ENCODE measurements at regions not wholly inside any gene's neighbourhood (a gene's known extent, or its start where the extent isn't known, plus 50 kb on each side); places are given as distances from the start of the nearest gene placed in this dataset.

- TF ChIP-seq CTCF (IDR thresholded peaks at IDR 0.05; ENCODE audit: low read depth, low read length), result no peak
- Histone ChIP-seq H3K4me3 (ENCODE audit: low read depth, low read length) (no peak overlapping the region), H3K9me3 (ENCODE audit: control insufficient read depth, insufficient read depth, low read length) (no peaks in the 10 kb centered on the region), H3K27me3 (ENCODE audit: control insufficient read depth, insufficient read depth, low read length) (peaks cover 4% of the 10 kb centered on the region), H3K27ac (ENCODE audit: low read depth, low read length) (no peak overlapping the region)
- CTCF ChIA-PET, result interaction anchor here (0.5 to 3.0 kb wide), 4 partner anchors 12 to 125 kb away, joined by 3 to 10 read pairs (median 4); no protein-coding TSS in a partner anchor
- POLR2A ChIA-PET, result no interaction called here
- no peak for DNase-seq (ENCODE audit: low read depth, low spot score)
Observed at GRCh38 chr22:22703203-22703570, 58.8 kb downstream of the GGTLC2 start.

GRCh38 chr22:22703715-22704114 lies 59.3 kb downstream of the GGTLC2 start:
- no peak for DNase-seq (ENCODE audit: low read depth, low spot score)
- Histone ChIP-seq H3K9me3 (ENCODE audit: control insufficient read depth, insufficient read depth, low read length) (no peaks in the 10 kb centered on the region), H3K27me3 (ENCODE audit: control insufficient read depth, insufficient read depth, low read length) (peaks cover 5% of the 10 kb centered on the region), H3K4me3 (ENCODE audit: low read depth, low read length) (no peak overlapping the region), H3K27ac (ENCODE audit: low read depth, low read length) (no peak overlapping the region)
- ChIA-PET POLR2A (no interaction called here), CTCF (interaction anchor here (0.6 to 3.0 kb wide), 4 partner anchors 12 to 41 kb away, joined by 3 to 10 read pairs (median 4); no protein-coding TSS in a partner anchor)
- TF ChIP-seq CTCF (IDR thresholded peaks at IDR 0.05; ENCODE audit: low read depth, low read length), result no peak

- H3K27me3 ChIP-seq (ENCODE audit: control insufficient read depth, insufficient read depth, low read length), result peaks cover 5% of the 10 kb centered on the region
- H3K4me3 ChIP-seq (ENCODE audit: low read depth, low read length), result no peak overlapping the region
- H3K9me3 ChIP-seq (ENCODE audit: control insufficient read depth, insufficient read depth, low read length), result no peaks in the 10 kb centered on the region
- no peak for DNase-seq (ENCODE audit: low read depth, low spot score)
- no peak overlapping the region for H3K27ac ChIP-seq (ENCODE audit: low read depth, low read length)
- CTCF ChIA-PET, result interaction anchor here (0.6 to 3.0 kb wide), 3 partner anchors 13 to 38 kb away, joined by 3 to 10 read pairs (median 3); no protein-coding TSS in a partner anchor
- no peak for TF ChIP-seq CTCF (IDR thresholded peaks at IDR 0.05; ENCODE audit: low read depth, low read length)
- POLR2A ChIA-PET, result no interaction called here
Observed at GRCh38 chr22:22704156-22704946, 59.9 kb downstream of the GGTLC2 start.

- CTCF ChIA-PET, result interaction anchor here (0.5 to 3.0 kb wide), 6 partner anchors 13 to 118 kb away, joined by 3 to 10 read pairs (median 4); no protein-coding TSS in a partner anchor
- no peak for TF ChIP-seq CTCF (IDR thresholded peaks at IDR 0.05; ENCODE audit: low read depth, low read length)
- Histone ChIP-seq H3K27me3 (ENCODE audit: control insufficient read depth, insufficient read depth, low read length) (peaks cover 5% of the 10 kb centered on the region), H3K9me3 (ENCODE audit: control insufficient read depth, insufficient read depth, low read length) (no peaks in the 10 kb centered on the region), H3K27ac (ENCODE audit: low read depth, low read length) (no peak overlapping the region), H3K4me3 (ENCODE audit: low read depth, low read length) (no peak overlapping the region)
- DNase-seq (ENCODE audit: low read depth, low spot score), result no peak
- POLR2A ChIA-PET, result no interaction called here
Observed at GRCh38 chr22:22705328-22706100, 61.1 kb downstream of the GGTLC2 start.

Data from AG04450 (cell line).